GM18511 (cell line): ENCODE measurements at regions not wholly inside any gene's neighbourhood (a gene's known extent, or its start where the extent isn't known, plus 50 kb on each side); places are given as distances from the start of the nearest gene placed in this dataset.
A peak's percentile ranks its signal among the peaks of the same experiment; 100 is the strongest.

ENCODE experiments used
- ATAC-seq: cut with Tn5 transposase; IDR thresholded peaks from one replicate; pipeline ENCODE4 v1.9.1; 2021; ENCODE audit warnings: mild to moderate bottlenecking, moderate library complexity; ENCODE audit not compliant: unreplicated experiment

GRCh38 chr11:133697603-133698180 is 147.6 kb downstream of the SPATA19 start:
- ATAC-seq, result no peak

GRCh38 chr11:133697161-133697560 is 148.2 kb downstream of the SPATA19 start:
- no peak for ATAC-seq

GRCh38 chr11:133695387-133695786 is 149.9 kb downstream of the SPATA19 start:
- ATAC-seq, result no peak

- no peak for ATAC-seq
Measured at GRCh38 chr11:133694701-133695100, 150.6 kb downstream of the SPATA19 start.

- no peak for ATAC-seq
Measured at GRCh38 chr11:133693110-133693509, 152.2 kb downstream of the SPATA19 start.

- ATAC-seq, result no peak
Measured at GRCh38 chr11:133692126-133692934, 153.0 kb downstream of the SPATA19 start.

GRCh38 chr11:133687781-133688180 is 155.5 kb upstream of the OPCML start:
- no peak for ATAC-seq

GRCh38 chr11:133681901-133682300 is 149.6 kb upstream of the OPCML start:
- no peak for ATAC-seq

- ATAC-seq, result no peak
Measured at GRCh38 chr11:133679896-133680295, 147.6 kb upstream of the OPCML start.

- ATAC-seq, result no peak
Measured at GRCh38 chr11:133678191-133678590, 145.9 kb upstream of the OPCML start.

GRCh38 chr11:133677387-133677786 is 145.1 kb upstream of the OPCML start:
- no peak for ATAC-seq

- ATAC-seq, result no peak
Measured at GRCh38 chr11:133676265-133676664, 144.0 kb upstream of the OPCML start.

GRCh38 chr11:133669371-133670053 is 137.2 kb upstream of the OPCML start:
- no peak for ATAC-seq

- no peak for ATAC-seq
Measured at GRCh38 chr11:133663135-133663985, 131.1 kb upstream of the OPCML start.

GRCh38 chr11:133661846-133662245 is 129.5 kb upstream of the OPCML start:
- no peak for ATAC-seq

- no peak for ATAC-seq
Measured at GRCh38 chr11:133660202-133660568, 127.9 kb upstream of the OPCML start.

- peak; percentile 92 for ATAC-seq
Measured at GRCh38 chr11:133659538-133660201, 127.4 kb upstream of the OPCML start.

GRCh38 chr11:133657054-133657453 is 124.8 kb upstream of the OPCML start:
- no peak for ATAC-seq

GRCh38 chr11:133656082-133656635 is 123.9 kb upstream of the OPCML start:
- no peak for ATAC-seq

- no peak for ATAC-seq
Measured at GRCh38 chr11:133654630-133655212, 122.4 kb upstream of the OPCML start.
